ENCODE measurements at regions not wholly inside any gene's neighbourhood (a gene's known extent, or its start where the extent isn't known, plus 50 kb on each side); places are given as distances from the start of the nearest gene placed in this dataset.

DNA sequence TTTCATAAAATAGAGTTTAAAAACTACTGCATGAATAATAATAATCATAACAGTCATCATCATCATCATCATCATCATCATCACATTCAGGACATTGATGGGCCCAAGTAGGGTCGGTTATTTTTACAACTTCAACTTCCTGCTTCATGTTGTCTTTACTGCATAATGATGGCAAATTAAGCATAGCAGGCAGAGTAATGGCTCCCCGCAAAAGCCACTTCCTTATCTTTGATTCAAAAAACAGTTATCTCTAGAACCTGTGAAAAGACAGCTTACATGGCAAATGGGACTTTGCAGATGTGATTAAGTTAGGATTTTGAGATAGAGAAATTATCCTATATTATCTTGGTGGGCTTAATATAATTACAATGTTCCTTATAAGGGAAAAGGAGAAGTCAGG, 792.9 kb downstream of the LIG4 start:
- TF ChIP-seq, protein P1, sequence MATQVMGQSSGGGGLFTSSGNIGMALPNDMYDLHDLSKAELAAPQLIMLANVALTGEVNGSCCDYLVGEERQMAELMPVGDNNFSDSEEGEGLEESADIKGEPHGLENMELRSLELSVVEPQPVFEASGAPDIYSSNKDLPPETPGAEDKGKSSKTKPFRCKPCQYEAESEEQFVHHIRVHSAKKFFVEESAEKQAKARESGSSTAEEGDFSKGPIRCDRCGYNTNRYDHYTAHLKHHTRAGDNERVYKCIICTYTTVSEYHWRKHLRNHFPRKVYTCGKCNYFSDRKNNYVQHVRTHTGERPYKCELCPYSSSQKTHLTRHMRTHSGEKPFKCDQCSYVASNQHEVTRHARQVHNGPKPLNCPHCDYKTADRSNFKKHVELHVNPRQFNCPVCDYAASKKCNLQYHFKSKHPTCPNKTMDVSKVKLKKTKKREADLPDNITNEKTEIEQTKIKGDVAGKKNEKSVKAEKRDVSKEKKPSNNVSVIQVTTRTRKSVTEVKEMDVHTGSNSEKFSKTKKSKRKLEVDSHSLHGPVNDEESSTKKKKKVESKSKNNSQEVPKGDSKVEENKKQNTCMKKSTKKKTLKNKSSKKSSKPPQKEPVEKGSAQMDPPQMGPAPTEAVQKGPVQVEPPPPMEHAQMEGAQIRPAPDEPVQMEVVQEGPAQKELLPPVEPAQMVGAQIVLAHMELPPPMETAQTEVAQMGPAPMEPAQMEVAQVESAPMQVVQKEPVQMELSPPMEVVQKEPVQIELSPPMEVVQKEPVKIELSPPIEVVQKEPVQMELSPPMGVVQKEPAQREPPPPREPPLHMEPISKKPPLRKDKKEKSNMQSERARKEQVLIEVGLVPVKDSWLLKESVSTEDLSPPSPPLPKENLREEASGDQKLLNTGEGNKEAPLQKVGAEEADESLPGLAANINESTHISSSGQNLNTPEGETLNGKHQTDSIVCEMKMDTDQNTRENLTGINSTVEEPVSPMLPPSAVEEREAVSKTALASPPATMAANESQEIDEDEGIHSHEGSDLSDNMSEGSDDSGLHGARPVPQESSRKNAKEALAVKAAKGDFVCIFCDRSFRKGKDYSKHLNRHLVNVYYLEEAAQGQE (IDR thresholded peaks at IDR 0.05; ENCODE audit: borderline replicate concordance), result no peak
- TF ChIP-seq EP300 (conservative IDR thresholded peaks at IDR 0.05; ENCODE audit: poor library complexity, severe bottlenecking) (no peak), MXI1 (conservative IDR thresholded peaks at IDR 0.05; ENCODE audit: poor library complexity, severe bottlenecking) (no peak), EZH2 (IDR thresholded peaks at IDR 0.05; ENCODE audit: borderline replicate concordance, insufficient read depth, low read length, poor library complexity, severe bottlenecking) (no peak), RAD21 (conservative IDR thresholded peaks at IDR 0.05) (no peak), TAF1 (IDR thresholded peaks at IDR 0.05; ENCODE audit: low read depth) (no peak), POLR2AphosphoS5 (IDR thresholded peaks at IDR 0.05) (no peak)
- TF ChIP-seq, protein P2, sequence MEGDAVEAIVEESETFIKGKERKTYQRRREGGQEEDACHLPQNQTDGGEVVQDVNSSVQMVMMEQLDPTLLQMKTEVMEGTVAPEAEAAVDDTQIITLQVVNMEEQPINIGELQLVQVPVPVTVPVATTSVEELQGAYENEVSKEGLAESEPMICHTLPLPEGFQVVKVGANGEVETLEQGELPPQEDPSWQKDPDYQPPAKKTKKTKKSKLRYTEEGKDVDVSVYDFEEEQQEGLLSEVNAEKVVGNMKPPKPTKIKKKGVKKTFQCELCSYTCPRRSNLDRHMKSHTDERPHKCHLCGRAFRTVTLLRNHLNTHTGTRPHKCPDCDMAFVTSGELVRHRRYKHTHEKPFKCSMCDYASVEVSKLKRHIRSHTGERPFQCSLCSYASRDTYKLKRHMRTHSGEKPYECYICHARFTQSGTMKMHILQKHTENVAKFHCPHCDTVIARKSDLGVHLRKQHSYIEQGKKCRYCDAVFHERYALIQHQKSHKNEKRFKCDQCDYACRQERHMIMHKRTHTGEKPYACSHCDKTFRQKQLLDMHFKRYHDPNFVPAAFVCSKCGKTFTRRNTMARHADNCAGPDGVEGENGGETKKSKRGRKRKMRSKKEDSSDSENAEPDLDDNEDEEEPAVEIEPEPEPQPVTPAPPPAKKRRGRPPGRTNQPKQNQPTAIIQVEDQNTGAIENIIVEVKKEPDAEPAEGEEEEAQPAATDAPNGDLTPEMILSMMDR (IDR thresholded peaks at IDR 0.05; ENCODE audit: poor library complexity, severe bottlenecking), result no peak
- no peaks in the 10 kb centered on the region for H3K27me3 ChIP-seq (ENCODE audit: insufficient read depth, low read depth, low read length)
- H3K9me3 ChIP-seq (ENCODE audit: low read length), result no peaks in the 10 kb centered on the region
- no peak overlapping the region for H3K9ac ChIP-seq (ENCODE audit: low read length)
- H3K9me2 ChIP-seq (ENCODE audit: insufficient read depth, low read length), result no peaks in the 10 kb centered on the region
- H3F3A ChIP-seq (ENCODE audit: insufficient read depth, low read length, poor library complexity, severe bottlenecking), result no peaks in the 10 kb centered on the region
- no peak overlapping the region for H2AFZ ChIP-seq (ENCODE audit: low read depth, low read length)
- H3K27ac ChIP-seq (ENCODE audit: low read length), result no peak overlapping the region
- no peaks in the 10 kb centered on the region for H3K79me2 ChIP-seq (replicated peaks; ENCODE audit: insufficient read depth, low read length)
- no peaks in the 10 kb centered on the region for H4K20me1 ChIP-seq (ENCODE audit: insufficient read depth)
- H3K4me2 ChIP-seq (ENCODE audit: low read length), result no peak overlapping the region
- no peaks in the 10 kb centered on the region for H3K36me3 ChIP-seq (ENCODE audit: insufficient read depth, low read length)
- H3K4me3 ChIP-seq (ENCODE audit: low read length), result no peak overlapping the region

DNA sequence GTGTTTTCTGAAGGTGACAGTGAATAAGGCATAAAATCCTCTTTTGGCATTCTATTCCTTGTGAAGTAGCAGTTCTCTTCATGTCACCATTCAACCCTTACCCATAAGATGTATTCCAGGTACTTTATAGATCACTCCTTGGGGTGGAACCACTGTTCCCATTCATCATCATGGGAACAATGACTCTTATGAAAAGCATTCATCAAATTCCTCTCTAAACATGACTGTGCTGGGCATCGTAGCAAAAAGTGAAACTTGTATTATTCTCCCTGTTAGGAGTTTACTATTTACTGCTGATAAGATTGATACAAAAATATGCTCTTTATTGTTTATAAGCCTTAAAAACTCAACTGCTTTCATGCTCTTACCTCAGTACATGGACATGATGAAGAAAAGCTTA, 793.4 kb downstream of the LIG4 start:
- H2AFZ ChIP-seq (ENCODE audit: low read depth, low read length), result no peak overlapping the region
- H3K9me2 ChIP-seq (ENCODE audit: insufficient read depth, low read length), result no peaks in the 10 kb centered on the region
- H4K20me1 ChIP-seq (ENCODE audit: insufficient read depth), result no peaks in the 10 kb centered on the region
- H3K79me2 ChIP-seq (replicated peaks; ENCODE audit: insufficient read depth, low read length), result no peaks in the 10 kb centered on the region
- H3K4me2 ChIP-seq (ENCODE audit: low read length), result no peak overlapping the region
- no peaks in the 10 kb centered on the region for H3K27me3 ChIP-seq (ENCODE audit: insufficient read depth, low read depth, low read length)
- H3K4me3 ChIP-seq (ENCODE audit: low read length), result no peak overlapping the region
- no peak overlapping the region for H3K9ac ChIP-seq (ENCODE audit: low read length)
- H3K27ac ChIP-seq (ENCODE audit: low read length), result no peak overlapping the region
- H3K9me3 ChIP-seq (ENCODE audit: low read length), result no peaks in the 10 kb centered on the region
- no peaks in the 10 kb centered on the region for H3F3A ChIP-seq (ENCODE audit: insufficient read depth, low read length, poor library complexity, severe bottlenecking)
- no peak for TF ChIP-seq RAD21 (conservative IDR thresholded peaks at IDR 0.05)
- TF ChIP-seq, protein P2 (IDR thresholded peaks at IDR 0.05; ENCODE audit: poor library complexity, severe bottlenecking), result no peak
- no peak for TF ChIP-seq SMC3 (conservative IDR thresholded peaks at IDR 0.05; ENCODE audit: poor library complexity)
- no peak for TF ChIP-seq EP300 (conservative IDR thresholded peaks at IDR 0.05; ENCODE audit: poor library complexity, severe bottlenecking)
- TF ChIP-seq MXI1 (conservative IDR thresholded peaks at IDR 0.05; ENCODE audit: poor library complexity, severe bottlenecking), result no peak
- no peak for TF ChIP-seq EZH2 (IDR thresholded peaks at IDR 0.05; ENCODE audit: borderline replicate concordance, insufficient read depth, low read length, poor library complexity, severe bottlenecking)
- no peak for TF ChIP-seq POLR2AphosphoS5 (IDR thresholded peaks at IDR 0.05)
- H3K36me3 ChIP-seq (ENCODE audit: insufficient read depth, low read length), result no peaks in the 10 kb centered on the region

All from neural cell (in vitro differentiated cells).